Prostate gland (tissue), 2 donors: ENCODE measurements at regions not wholly inside any gene's neighbourhood (a gene's known extent, or its start where the extent isn't known, plus 50 kb on each side); places are given as distances from the start of the nearest gene placed in this dataset.

Source experiments
- DNase-seq: peaks from one replicate; pipeline ENCODE4 v3.0.0-alpha.2; 2019; ENCODE audit warnings: low spot score
- H3K27ac ChIP-seq, 2 donors: fragments of 200-600 bp; sonication (generic); 2 replicates each; pipeline ENCODE4 v1.5.1; 2017 to 2019
- H3K27me3 ChIP-seq: fragments of 200-600 bp; sonication (generic); replicated peaks from 2 replicates; pipeline ENCODE4 v1.5.1; 2019; ENCODE audit not compliant: insufficient read depth
- H3K36me3 ChIP-seq, 2 donors: fragments of 200-600 bp; sonication (generic); 1 replicate in 1 of 2; 2 replicates in 1 of 2; pipeline versions ENCODE4 v1.5.1 to v1.8.1; 2017 to 2019
- H3K4me1 ChIP-seq: fragments of 200-600 bp; sonication (generic); replicated peaks from 2 replicates; pipeline ENCODE4 v1.5.1; 2019
- H3K4me3 ChIP-seq, 2 donors: fragments of 200-600 bp; sonication (generic); 2 replicates each; pipeline ENCODE4 v1.5.1; 2017 to 2019
- H3K9me3 ChIP-seq: fragments of 200-600 bp; sonication (generic); 2 replicates; pipeline ENCODE4 v1.5.1; 2017
- CTCF ChIP-seq, 4 experiments: fragments of 200-600 bp in 2 of 4; fragments of 450-650 bp in 2 of 4; sonication (generic) in 2 of 4; IDR thresholded peaks; 1 replicate in 3 of 4; 2 replicates in 1 of 4; pipeline ENCODE4 v1.5.1; 2016 to 2019; ENCODE audit warnings: antibody characterized with exemption in 4 of 4, mild to moderate bottlenecking in 2 of 4, moderate library complexity in 2 of 4
- POLR2A ChIP-seq: fragments of 450-650 bp; IDR thresholded peaks from one replicate; pipeline ENCODE4 v1.6.1; 2016; ENCODE audit warnings: antibody characterized with exemption, mild to moderate bottlenecking
- POLR2AphosphoS5 ChIP-seq: sonication (generic); formaldehyde crosslinking; IDR thresholded peaks from one replicate; pipeline ENCODE4 v1.6.1; 2017; ENCODE audit warnings: antibody characterized with exemption
- WGBS: methylation state at CpG from one replicate; pipeline ENCODE4 v1.1.5; 2018; 5-methylcytosine and 5-hydroxymethylcytosine counted together
- intact Hi-C: fragments of 100-400 bp; cut with DNase I; formaldehyde crosslinking; loops from one replicate; pipeline ENCODE4 v1.14.2; 2022

- H3K27me3 ChIP-seq, result no peaks in the 10 kb centered on the region
- no peak overlapping the region for H3K4me3 ChIP-seq
- H3K27ac ChIP-seq, result no peak overlapping the region
- no peaks in the 10 kb centered on the region for H3K4me1 ChIP-seq
- 88% methylated on average over 6 of the region's 6 CpGs for WGBS
- TF ChIP-seq POLR2A (no peak), POLR2AphosphoS5 (no peak), CTCF (IDR thresholded peaks at IDR 0.05) (no peak)
- intact Hi-C loops, result no loop called here
- DNase-seq, result no peak
- H3K36me3 ChIP-seq, result no peaks in the 10 kb centered on the region
- no peaks in the 10 kb centered on the region for H3K9me3 ChIP-seq
These were observed 364.4 kb upstream of the CHST9 start for GRCh38 chr18:27549335-27550039.

DNA sequence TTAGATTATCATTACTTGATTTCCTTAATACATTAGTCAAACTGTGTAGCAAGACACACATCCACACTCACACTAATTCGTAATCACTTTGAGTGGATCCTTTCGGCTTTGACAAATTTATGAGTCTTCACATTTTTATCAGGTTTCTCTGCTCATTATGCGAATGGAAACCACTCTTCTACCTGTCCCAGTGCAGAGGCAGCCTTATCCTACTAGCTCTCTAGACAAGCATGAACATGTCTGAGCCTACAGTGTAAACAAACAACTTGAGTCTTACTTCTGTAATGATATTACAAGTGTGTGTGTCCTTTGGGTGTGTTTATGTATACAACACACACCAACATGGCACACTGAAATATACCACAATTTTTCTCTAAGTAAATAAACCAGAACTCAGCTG is 361.9 kb upstream of the CHST9 start:
- 46% methylated on average over 3 of the region's 3 CpGs for whole genome bisulfite sequencing
- no peak for DNase-seq
- Histone ChIP-seq H3K9me3 (no peaks in the 10 kb centered on the region), H3K4me1 (no peaks in the 10 kb centered on the region), H3K36me3 (no peaks in the 10 kb centered on the region), H3K4me3 (no peak overlapping the region), H3K27me3 (no peaks in the 10 kb centered on the region), H3K27ac (no peak overlapping the region)
- intact Hi-C loops, result no loop called here
- TF ChIP-seq POLR2AphosphoS5, result no peak
- TF ChIP-seq CTCF (IDR thresholded peaks at IDR 0.05), result no peak
- TF ChIP-seq POLR2A, result no peak

DNA sequence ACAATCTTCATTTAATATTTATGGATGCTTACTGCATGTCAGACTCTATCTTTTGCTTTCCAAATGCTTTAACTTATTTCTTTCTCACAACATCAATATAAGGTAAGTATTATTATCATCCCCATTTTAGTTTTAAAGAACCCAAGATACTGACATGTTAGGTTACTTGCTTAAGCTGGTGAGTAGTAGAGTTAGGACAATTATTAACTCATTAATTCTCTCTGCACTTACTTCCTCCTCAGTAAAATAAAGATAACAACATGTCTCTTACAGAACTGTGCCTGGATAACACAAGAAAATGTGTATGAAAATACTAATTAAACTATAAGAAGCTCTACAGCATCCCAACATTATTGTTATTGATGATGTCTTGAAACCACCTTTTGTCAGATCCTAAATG is 359.1 kb upstream of the CHST9 start:
- intact Hi-C loops, result no loop called here
- Histone ChIP-seq H3K27me3 (no peaks in the 10 kb centered on the region), H3K36me3 (no peaks in the 10 kb centered on the region), H3K27ac (no peak overlapping the region), H3K4me3 (no peak overlapping the region), H3K9me3 (no peaks in the 10 kb centered on the region), H3K4me1 (no peaks in the 10 kb centered on the region)
- DNase-seq, result no peak
- no peak for TF ChIP-seq CTCF (IDR thresholded peaks at IDR 0.05)
- TF ChIP-seq POLR2A, result no peak

- no peaks in the 10 kb centered on the region for H3K36me3 ChIP-seq
- no peaks in the 10 kb centered on the region for H3K27me3 ChIP-seq
- H3K9me3 ChIP-seq, result no peaks in the 10 kb centered on the region
- H3K4me3 ChIP-seq, result no peak overlapping the region
- WGBS, result 82% methylated on average over 3 of the region's 3 CpGs
- no peak overlapping the region for H3K27ac ChIP-seq
- no peaks in the 10 kb centered on the region for H3K4me1 ChIP-seq
- TF ChIP-seq POLR2AphosphoS5, result no peak
- no peak for TF ChIP-seq POLR2A
- TF ChIP-seq CTCF (IDR thresholded peaks at IDR 0.05), result no peak
- DNase-seq, result no peak
- intact Hi-C loops, result no loop called here
These were observed 356.2 kb upstream of the CHST9 start for GRCh38 chr18:27541293-27541692.

DNA sequence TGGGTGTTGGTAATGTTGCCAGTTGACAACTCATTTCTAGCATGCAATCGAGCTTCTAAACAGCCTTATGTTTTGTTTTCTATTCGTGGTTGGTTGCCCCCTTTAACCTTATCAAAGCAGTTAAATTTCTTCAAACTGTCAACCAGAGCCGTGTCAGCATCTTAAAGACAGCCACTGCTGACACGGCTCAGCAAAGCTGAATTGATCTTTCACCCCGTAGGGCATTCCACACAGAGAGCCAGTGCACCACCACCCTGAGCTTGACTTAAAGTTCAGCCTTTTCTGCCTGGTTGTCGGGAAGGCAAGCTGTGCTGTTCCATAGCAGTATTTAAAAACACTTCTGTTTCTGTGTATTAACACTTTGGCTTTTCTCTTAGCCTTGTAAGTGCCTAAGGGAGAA is 355.0 kb upstream of the CHST9 start:
- DNase-seq, result no peak
- 29% methylated on average over 6 of the region's 6 CpGs for WGBS
- Histone ChIP-seq H3K36me3 (no peaks in the 10 kb centered on the region), H3K9me3 (no peaks in the 10 kb centered on the region), H3K27ac (no peak overlapping the region), H3K4me3 (no peak overlapping the region), H3K27me3 (no peaks in the 10 kb centered on the region), H3K4me1 (no peaks in the 10 kb centered on the region)
- intact Hi-C loops, result no loop called here
- no peak for TF ChIP-seq POLR2A
- no peak for TF ChIP-seq CTCF (IDR thresholded peaks at IDR 0.05)
- no peak for TF ChIP-seq POLR2AphosphoS5
